ENCODE measurements at regions not wholly inside any gene's neighbourhood (a gene's known extent, or its start where the extent isn't known, plus 50 kb on each side); places are given as distances from the start of the nearest gene placed in this dataset.

DNA sequence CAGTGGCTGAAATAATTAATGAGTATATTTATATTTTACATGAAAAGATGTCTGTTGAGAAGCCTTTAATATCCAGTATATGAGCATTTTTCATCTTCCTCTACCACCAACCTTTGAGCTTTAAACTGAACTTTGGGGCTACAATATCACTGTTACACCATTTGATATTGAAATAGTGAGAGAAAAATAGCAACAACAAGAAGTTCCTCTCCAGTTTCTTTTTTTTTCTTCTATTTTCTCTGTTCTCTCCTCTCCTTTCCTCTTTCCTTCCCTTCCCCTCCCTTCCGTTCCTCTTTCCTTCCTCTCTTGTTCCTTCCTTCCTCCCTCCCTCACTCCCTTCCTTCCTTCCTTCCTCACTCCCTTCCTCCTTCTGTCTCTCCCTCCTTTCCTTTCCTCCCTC lies 1591.4 kb downstream of the PLA2G4A start:
- ChIA-PET CTCF (no interaction called here), POLR2A (no interaction called here)
- DNase-seq (ENCODE audit: low read depth, low spot score), result no peak
- no peak overlapping the region for H3K4me3 ChIP-seq (ENCODE audit: low read depth, low read length)
- TF ChIP-seq, protein P1, sequence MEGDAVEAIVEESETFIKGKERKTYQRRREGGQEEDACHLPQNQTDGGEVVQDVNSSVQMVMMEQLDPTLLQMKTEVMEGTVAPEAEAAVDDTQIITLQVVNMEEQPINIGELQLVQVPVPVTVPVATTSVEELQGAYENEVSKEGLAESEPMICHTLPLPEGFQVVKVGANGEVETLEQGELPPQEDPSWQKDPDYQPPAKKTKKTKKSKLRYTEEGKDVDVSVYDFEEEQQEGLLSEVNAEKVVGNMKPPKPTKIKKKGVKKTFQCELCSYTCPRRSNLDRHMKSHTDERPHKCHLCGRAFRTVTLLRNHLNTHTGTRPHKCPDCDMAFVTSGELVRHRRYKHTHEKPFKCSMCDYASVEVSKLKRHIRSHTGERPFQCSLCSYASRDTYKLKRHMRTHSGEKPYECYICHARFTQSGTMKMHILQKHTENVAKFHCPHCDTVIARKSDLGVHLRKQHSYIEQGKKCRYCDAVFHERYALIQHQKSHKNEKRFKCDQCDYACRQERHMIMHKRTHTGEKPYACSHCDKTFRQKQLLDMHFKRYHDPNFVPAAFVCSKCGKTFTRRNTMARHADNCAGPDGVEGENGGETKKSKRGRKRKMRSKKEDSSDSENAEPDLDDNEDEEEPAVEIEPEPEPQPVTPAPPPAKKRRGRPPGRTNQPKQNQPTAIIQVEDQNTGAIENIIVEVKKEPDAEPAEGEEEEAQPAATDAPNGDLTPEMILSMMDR (IDR thresholded peaks at IDR 0.05; ENCODE audit: insufficient read depth, low read length, missing control alignments), result no peak

DNA sequence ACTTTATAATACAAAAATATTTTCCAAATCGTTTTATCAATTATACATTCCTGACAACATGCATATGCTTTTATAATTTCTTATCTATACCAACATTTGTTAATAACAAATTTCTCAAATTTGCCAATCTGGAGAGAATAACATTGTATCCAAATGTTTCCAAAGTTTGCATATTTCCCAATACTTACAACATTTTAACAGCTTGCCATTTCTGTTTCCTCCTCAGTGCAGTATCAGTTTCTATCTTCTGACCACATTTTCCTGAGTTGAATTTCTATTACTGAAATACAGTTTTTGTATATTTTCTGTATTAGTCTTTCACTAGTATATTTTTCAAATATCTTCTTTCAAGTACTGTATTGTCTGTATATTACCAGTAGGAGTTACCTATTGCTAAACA lies 1594.3 kb downstream of the PLA2G4A start:
- POLR2A ChIA-PET, result no interaction called here
- no peak for DNase-seq (ENCODE audit: low read depth, low spot score)
- CTCF ChIA-PET, result no interaction called here
- TF ChIP-seq, protein P1 (IDR thresholded peaks at IDR 0.05; ENCODE audit: insufficient read depth, low read length, missing control alignments), result no peak
- H3K4me3 ChIP-seq (ENCODE audit: low read depth, low read length), result no peak overlapping the region

DNA sequence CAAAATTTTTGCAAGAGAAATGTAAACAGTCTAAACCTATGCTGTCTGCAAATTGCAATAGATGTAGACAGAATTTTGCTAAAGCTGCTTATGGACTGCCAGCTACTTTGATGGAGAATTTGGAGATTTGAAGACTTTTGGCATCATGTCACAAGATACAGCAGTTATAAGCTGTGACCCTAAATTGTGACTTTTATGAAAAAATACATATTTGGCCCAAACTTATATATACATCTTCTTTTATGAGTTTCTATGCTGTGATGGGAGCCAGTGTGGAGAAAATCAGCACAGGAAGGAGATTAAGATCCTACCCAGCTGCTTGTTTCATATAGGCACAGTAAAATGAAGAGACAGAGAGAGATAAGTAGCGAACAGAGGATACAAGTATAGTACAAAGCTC lies 1595.4 kb downstream of the PLA2G4A start:
- no peak for DNase-seq (ENCODE audit: low read depth, low spot score)
- H3K4me3 ChIP-seq (ENCODE audit: low read depth, low read length), result no peak overlapping the region
- TF ChIP-seq, protein P1 (IDR thresholded peaks at IDR 0.05; ENCODE audit: insufficient read depth, low read length, missing control alignments), result no peak
- POLR2A ChIA-PET, result no interaction called here
- CTCF ChIA-PET, result no interaction called here

DNA sequence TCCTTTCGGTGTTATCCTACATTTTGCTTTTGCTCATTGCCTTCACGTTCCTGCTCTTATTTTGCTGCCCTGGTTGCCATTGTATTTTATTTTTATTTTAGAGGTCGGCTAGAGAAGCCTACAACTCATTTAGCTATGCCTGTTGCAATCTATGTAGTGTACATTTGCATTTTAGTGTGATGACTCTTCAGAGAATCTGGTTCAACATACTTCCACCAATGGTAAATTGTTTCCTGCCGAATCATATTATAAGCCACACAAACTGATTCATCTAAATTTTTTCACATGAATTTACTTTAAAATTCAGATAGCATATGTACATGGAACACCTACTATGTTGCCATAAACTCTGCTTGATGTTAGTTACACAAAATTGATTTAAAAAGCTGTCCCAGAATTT lies 1596.9 kb downstream of the PLA2G4A start:
- CTCF ChIA-PET, result no interaction called here
- H3K4me3 ChIP-seq (ENCODE audit: low read depth, low read length), result no peak overlapping the region
- TF ChIP-seq, protein P1 (IDR thresholded peaks at IDR 0.05; ENCODE audit: insufficient read depth, low read length, missing control alignments), result no peak
- DNase-seq (ENCODE audit: low read depth, low spot score), result peak; percentile 65
- POLR2A ChIA-PET, result no interaction called here

DNA sequence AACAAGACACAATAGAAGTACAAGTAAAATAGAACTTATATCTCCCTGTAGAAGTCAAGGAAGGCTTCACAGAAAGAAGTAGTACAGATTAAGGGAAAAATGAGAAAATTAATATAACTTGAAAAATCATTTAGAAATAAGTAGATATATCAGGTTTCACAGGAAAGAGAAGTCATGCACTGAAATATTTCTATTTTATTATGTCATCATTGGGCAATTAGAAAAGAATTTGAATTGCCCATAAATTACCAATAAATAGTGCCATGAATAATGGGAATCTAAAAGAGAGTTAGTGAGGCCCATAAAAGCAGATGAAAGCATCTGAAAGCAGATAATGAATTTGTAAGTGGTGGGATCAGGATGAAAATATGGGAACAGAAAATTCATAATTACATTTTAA lies 1597.8 kb downstream of the PLA2G4A start:
- H3K4me3 ChIP-seq (ENCODE audit: low read depth, low read length), result no peak overlapping the region
- ChIA-PET CTCF (no interaction called here), POLR2A (no interaction called here)
- no peak for DNase-seq (ENCODE audit: low read depth, low spot score)
- TF ChIP-seq, protein P1 (IDR thresholded peaks at IDR 0.05; ENCODE audit: insufficient read depth, low read length, missing control alignments), result no peak

DNA sequence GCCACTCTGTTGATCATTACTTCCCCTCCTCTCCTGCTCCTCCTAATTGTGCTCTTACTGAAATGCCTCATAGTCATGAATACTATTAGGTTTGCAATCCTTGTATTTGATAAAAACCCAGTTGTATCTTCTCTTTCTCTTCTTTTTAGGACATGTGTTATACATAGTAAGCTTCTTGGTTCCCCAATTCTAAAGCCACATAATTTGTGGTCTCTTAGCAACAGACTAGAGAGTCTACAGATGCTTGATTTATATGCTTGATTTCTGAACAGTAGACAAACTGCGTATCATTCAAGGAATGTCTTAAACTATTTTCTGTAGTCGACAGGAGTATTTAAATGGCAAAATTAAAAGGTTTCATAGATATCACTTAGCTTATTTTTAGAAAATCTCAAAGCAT lies 1598.9 kb downstream of the PLA2G4A start:
- H3K4me3 ChIP-seq (ENCODE audit: low read depth, low read length), result no peak overlapping the region
- ChIA-PET CTCF (no interaction called here), POLR2A (no interaction called here)
- TF ChIP-seq, protein P1 (IDR thresholded peaks at IDR 0.05; ENCODE audit: insufficient read depth, low read length, missing control alignments), result no peak
- DNase-seq (ENCODE audit: low read depth, low spot score), result no peak
